AG08396 (cell line): ENCODE measurements at regions not wholly inside any gene's neighbourhood (a gene's known extent, or its start where the extent isn't known, plus 50 kb on each side); places are given as distances from the start of the nearest gene placed in this dataset.
"Not testable (repeated sequence)": the region's sequence is repeated elsewhere in the genome, so short reads cannot be mapped to it uniquely, and the experiment has no call there.

Experiments used
- DNase-seq: peaks from one replicate; pipeline ENCODE4 v3.0.0; 2012; ENCODE audit warnings: low spot score, mixed read lengths

GRCh38 chr20:30811885-30812671, 445.4 kb upstream of the DEFB115 start:
- peak; percentile 51 for DNase-seq

DNA sequence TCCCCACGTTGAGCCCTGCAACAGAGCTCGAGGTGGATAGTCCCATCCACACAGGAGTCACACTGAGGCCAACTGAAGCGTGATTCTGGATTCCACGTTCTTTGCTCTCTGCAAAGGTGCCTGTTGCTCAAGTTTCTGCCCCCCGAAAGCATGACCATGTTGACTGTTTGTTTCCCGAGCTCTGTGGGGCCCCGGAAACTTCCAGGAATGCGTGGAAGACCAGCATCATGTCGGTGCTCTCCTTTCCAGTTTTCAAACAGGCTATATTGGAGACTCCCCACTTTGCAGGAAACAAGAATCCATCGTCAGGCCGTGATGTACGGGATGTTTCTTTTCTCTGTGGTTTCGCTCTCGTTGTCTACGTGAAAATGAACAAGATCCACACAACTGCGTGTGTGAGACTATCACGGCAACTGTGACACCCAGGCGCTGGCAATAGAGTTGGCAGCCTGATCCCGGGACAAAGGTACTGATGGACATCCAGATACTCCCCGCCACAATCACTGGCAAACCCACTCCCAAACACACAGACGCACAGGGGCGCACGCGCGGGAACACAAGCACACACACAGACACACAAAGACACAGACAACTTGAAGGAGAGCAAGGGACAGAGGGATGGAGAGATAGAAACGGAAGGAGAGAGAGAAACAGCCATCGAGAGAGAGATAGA, 444.6 kb upstream of the DEFB115 start:
- DNase-seq: no peak

DNA sequence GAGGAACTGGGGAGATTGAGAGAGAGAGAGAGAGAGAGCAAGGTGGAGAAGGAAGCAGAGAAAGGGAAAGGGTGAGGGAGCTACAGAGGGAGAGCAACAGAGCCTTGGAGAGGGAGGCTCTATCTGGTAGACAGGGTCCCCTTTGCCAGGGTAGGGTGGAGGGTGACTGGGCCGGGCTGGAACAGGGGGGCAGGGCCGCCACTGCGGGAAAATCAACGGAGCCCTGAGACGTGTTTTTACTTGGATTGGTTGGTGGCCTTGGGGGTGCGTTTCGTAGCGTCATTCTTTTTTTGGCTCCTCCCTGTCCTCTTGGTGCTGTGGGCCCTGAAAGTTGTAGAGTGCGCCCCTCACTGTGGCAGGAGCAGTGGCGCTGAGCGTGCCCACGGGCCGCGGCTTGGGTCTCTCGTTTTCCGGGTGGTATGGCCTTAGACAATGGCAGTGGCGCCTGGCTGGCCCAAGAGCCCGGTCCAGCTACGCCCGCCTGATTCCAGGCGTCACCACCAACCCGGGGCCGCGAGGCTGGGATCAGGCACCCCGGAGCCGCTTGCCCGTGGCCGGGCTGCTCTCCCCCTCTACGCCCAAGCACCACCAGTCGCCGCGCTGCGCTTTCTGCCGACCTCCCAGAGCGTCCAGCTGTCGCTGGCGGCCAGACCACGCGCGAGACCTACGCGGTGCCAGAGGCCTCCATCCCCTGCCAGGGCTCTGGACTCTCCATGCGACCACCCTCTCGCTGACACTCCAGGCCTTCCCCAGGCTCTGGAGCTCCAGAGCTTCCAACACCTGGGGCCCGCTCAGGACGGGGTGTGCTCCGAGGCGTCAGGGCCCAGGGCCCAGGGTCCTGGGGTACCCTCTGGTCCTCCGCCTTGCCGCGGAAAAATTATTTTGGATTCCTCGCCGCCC, 443.8 kb upstream of the DEFB115 start:
- not testable (repeated sequence) for DNase-seq

- not testable (repeated sequence) for DNase-seq
These were observed 443.2 kb upstream of the DEFB115 start for GRCh38 chr20:30814312-30814639.

DNA sequence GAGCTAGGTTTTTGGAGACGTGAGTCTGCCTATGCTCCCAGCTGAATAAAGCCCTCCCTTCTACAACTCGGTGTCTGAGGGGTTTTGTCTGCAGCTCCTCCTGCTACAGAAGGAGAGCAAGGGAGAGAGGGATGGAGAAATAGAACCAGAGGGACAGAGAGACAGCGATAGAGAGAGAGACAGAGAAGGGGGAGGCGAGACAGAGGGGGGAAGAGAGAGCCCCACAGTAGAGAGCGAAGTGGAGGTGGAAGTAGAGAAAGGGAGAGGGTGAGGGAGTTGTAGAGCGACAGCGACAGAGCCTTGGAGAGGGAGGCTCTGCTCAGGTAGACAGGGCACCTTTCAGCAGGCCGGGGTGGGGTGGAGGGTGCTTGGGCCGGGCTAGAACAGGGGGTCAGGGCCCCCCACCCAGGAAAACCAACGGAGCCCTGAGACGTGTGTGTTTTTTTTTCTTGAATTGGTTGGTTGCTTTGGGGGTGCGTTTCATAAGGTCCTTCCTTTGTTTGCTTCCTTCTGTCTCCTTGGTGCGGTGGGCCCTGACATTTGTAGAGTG, 442.4 kb upstream of the DEFB115 start:
- not testable (repeated sequence) for DNase-seq

- no peak for DNase-seq
These were observed 441.8 kb upstream of the DEFB115 start for GRCh38 chr20:30815577-30816181.

DNA sequence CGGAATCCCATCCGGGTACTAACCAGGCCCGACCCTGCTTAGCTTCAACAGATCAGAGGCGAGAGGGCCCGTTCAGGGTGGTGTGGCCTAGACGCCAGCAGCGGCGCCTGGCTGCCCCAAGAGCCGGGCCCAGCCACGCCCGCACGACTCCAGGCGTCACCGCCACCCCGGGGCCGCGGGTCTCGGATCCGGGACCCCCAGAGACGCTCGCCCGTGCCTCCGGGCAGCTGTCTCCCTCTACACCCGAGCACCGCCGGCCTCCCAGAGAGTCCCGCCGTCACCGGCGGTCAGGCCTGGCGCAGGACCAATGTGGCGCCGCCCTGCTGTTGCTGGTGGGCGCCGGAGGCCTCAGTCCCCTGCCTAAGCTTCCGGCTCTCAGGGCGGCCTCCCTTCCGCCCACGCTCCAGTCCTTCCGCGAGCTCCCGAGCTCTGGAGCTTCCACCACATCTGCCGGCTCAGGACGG, 441.2 kb upstream of the DEFB115 start:
- DNase-seq: no peak

DNA sequence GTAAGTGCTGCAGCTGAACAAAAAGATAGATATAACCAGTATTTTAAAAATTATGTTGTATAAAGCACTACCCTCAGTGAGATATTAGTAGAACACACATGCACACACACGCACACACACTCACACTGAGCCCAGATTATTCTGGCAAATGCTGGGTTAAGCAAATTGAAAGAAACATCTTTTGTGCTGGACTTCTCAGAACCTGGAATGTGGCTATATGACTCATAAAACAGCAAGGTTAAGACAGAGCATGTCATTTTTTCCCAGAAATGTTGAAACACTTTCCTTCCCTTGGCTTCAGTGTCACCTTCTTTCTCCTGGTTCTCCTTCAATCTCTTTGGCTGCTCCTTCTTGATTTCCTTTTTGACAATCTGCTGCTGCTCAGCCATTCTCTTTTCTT, 435.8 kb upstream of the DEFB115 start:
- not testable (repeated sequence) for DNase-seq

DNA sequence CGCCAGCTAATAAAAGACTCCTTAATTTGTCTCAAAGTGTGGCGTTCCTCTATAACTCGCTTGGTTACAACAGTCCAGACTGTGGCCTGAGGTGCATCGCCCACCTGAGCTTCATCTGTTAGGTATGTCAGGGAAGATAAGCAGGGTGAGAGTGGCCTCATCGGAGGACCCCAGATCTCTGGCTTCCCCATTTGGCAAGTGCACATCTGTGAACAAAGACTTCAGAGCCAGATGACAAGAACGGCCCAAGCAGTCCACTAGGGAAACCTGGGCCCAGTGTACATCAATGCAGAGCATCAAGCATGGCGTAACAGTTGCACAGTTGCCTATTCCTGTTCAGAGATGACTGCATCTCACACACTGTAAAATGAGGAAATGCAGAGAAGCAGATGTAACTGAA, 432.8 kb upstream of the DEFB115 start:
- not testable (repeated sequence) for DNase-seq

DNA sequence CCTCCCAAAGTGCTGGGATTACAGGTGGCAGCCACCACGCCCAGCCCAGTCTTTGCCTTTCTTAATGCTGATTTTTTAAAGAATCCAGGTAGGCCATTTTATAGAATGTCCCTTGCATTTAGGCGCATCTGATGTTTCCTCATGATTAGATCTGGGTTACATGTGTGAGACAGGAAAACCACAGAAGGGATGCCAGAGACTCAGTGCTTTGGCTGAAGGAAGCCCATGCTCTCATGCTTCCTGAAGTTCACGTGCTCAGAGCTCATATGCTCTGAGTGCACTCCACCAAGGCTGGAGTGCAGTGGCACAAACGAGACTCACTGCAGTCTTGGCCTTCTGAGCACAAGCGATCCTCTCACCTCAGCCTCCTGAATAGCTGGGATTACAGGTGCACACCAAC, 411.5 kb upstream of the DEFB115 start:
- not testable (repeated sequence) for DNase-seq

DNA sequence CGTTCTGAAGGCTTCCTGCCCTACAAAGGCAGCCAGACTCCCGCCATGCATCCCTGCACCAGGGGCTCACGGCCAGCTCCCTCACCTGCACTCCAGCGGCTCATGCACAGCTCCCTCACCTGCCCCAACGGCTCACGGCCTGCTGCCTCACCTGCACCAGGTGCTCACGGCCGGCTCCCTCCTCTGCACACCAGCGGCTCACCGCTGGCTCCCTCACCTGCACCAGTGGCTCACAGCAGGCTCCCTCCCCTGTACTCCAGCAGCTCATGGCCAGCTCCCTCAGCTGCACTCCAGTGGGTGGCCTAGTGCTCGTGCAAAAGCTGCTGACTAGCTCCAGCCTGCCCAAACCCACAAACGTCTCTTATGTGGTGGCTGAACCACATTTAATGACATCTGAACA, 389.2 kb upstream of the DEFB115 start:
- not testable (repeated sequence) for DNase-seq

DNA sequence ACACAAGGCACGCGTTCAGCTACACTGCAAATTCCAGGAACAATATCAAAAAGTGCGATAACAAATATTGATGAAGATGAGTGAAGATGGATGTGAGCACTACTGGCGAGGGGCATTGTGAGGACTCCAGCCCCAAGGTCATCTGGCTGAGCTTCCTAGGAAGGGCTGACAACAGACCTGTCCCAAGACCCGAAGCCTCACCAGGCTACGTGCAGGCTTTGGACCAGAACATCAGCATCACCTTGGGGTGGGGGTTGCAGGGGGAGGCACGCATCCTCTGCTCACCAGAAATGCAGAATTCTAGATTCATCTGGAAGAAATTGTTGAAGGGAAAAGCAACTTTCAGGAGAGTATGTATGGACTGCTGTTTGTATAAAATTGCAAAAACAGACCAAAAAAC, 386.3 kb upstream of the DEFB115 start:
- not testable (repeated sequence) for DNase-seq

DNA sequence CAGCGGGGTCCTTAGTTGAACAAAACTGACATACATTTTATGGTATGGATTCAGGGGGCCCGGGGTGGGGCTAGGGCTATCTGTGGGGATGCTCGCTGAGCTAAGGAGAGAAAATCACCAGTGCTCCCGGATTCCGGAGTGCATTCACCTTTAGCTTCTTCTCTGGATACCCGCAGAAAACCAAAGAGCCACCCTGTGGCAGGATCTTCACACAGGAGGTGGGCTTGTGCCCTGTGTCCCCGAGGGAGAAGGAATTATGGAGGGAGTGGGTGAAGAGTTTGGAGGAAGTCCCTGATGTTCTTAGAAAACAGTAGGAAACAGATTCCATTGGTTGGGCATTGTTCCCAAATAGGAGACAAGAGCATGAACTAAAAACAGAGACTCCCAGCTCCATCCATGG, 385.2 kb upstream of the DEFB115 start:
- not testable (repeated sequence) for DNase-seq

- DNase-seq: not testable (repeated sequence)
These were observed 381.6 kb upstream of the DEFB115 start for GRCh38 chr20:30875868-30876267.

GRCh38 chr20:30891400-30891799, 366.1 kb upstream of the DEFB115 start:
- not testable (repeated sequence) for DNase-seq

GRCh38 chr20:30892541-30893345, 364.7 kb upstream of the DEFB115 start:
- no peak for DNase-seq

- DNase-seq: not testable (repeated sequence)
These were observed 363.8 kb upstream of the DEFB115 start for GRCh38 chr20:30893346-30894314.

- not testable (repeated sequence) for DNase-seq
These were observed 362.6 kb upstream of the DEFB115 start for GRCh38 chr20:30894707-30895353.

DNA sequence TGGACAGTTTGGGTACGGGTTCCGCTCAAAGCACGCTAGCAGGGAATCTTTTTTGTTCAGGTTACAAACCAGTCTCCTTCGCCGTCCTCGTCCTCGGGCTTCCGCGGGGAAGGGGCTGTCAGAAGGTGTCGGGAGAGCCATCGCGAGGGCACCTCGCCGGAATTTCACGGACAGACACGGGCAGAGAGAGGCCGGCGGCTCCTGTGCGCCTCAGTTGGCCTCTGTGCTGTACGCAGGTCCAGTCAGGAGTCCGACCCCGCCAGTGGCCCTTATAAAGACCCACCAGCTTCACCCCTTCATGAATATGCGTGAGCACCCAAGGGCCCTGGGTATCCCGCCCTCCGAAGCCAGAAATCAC, 362.1 kb upstream of the DEFB115 start:
- DNase-seq: not testable (repeated sequence)
